SU-DHL-6 (cell line): ENCODE measurements at regions not wholly inside any gene's neighbourhood (a gene's known extent, or its start where the extent isn't known, plus 50 kb on each side); places are given as distances from the start of the nearest gene placed in this dataset.

Source experiments
- EZH2phosphoT487 ChIP-seq: fragments of 200-600 bp; sonication (generic), shearing (Covaris generic); conservative IDR thresholded peaks from 2 replicates; pipeline ENCODE4 v1.6.1; 2018; ENCODE audit warnings: mild to moderate bottlenecking, antibody characterized with exemption, low read length, moderate library complexity, mixed read lengths
- TF ChIP-seq, protein P1 (sequence below): fragments of 200-600 bp; sonication (generic); IDR thresholded peaks from one replicate; pipeline ENCODE4 v1.5.1; 2017; ENCODE audit warnings: antibody characterized with exemption, mild to moderate bottlenecking, low read length, moderate library complexity; ENCODE audit not compliant: insufficient read depth, poor library complexity, severe bottlenecking

- TF ChIP-seq, protein P1, sequence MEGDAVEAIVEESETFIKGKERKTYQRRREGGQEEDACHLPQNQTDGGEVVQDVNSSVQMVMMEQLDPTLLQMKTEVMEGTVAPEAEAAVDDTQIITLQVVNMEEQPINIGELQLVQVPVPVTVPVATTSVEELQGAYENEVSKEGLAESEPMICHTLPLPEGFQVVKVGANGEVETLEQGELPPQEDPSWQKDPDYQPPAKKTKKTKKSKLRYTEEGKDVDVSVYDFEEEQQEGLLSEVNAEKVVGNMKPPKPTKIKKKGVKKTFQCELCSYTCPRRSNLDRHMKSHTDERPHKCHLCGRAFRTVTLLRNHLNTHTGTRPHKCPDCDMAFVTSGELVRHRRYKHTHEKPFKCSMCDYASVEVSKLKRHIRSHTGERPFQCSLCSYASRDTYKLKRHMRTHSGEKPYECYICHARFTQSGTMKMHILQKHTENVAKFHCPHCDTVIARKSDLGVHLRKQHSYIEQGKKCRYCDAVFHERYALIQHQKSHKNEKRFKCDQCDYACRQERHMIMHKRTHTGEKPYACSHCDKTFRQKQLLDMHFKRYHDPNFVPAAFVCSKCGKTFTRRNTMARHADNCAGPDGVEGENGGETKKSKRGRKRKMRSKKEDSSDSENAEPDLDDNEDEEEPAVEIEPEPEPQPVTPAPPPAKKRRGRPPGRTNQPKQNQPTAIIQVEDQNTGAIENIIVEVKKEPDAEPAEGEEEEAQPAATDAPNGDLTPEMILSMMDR = no peak
- TF ChIP-seq EZH2phosphoT487 = no peak
These were observed 131.0 kb downstream of the KCNK1 start for GRCh38 chr1:233744779-233745513.
